Parathyroid adenoma (tissue), 2 donors: ENCODE measurements at regions not wholly inside any gene's neighbourhood (a gene's known extent, or its start where the extent isn't known, plus 50 kb on each side); places are given as distances from the start of the nearest gene placed in this dataset.
"Not testable (repeated sequence)": the region's sequence is repeated elsewhere in the genome, so short reads cannot be mapped to it uniquely, and the experiment has no call there.

Source experiments
- H2AFZ ChIP-seq: fragments of 300-600 bp; sonication (generic); one replicate; pipeline ENCODE4 v1.7.0; 2017; ENCODE audit warnings: antibody characterized with exemption, mild to moderate bottlenecking
- H3K27ac ChIP-seq: fragments of 300-600 bp; sonication (generic); one replicate; pipeline ENCODE4 v1.7.0; 2017
- H3K27me3 ChIP-seq: fragments of 300-600 bp; sonication (generic); one replicate; pipeline ENCODE4 v1.7.0; 2017; ENCODE audit warnings: low read length; ENCODE audit not compliant: control insufficient read depth, insufficient read depth
- H3K36me3 ChIP-seq: fragments of 300-600 bp; sonication (generic); one replicate; pipeline ENCODE4 v1.7.0; 2017; ENCODE audit warnings: low read length; ENCODE audit not compliant: control insufficient read depth, insufficient read depth
- H3K4me1 ChIP-seq: fragments of 300-600 bp; sonication (generic); one replicate; pipeline ENCODE4 v1.7.0; 2017; ENCODE audit warnings: control low read depth
- H3K4me2 ChIP-seq: fragments of 300-600 bp; sonication (generic); one replicate; pipeline ENCODE4 v1.7.0; 2017; ENCODE audit warnings: low read length
- H3K4me3 ChIP-seq: fragments of 300-600 bp; sonication (generic); one replicate; pipeline ENCODE4 v1.7.0; 2017; ENCODE audit warnings: low read depth, low read length
- H3K79me2 ChIP-seq: fragments of 300-600 bp; sonication (generic); one replicate; pipeline ENCODE4 v1.7.0; 2017; ENCODE audit warnings: control low read depth
- H3K9ac ChIP-seq: fragments of 300-600 bp; sonication (generic); one replicate; pipeline ENCODE4 v1.7.0; 2017; ENCODE audit warnings: mild to moderate bottlenecking
- H3K9me3 ChIP-seq: fragments of 300-600 bp; sonication (generic); one replicate; pipeline ENCODE4 v1.7.0; 2017; ENCODE audit warnings: low read length; ENCODE audit not compliant: control insufficient read depth
- CTCF ChIP-seq: fragments of 300-600 bp; sonication (generic); IDR thresholded peaks from one replicate; pipeline ENCODE4 v1.7.0; 2017; ENCODE audit warnings: antibody characterized with exemption, mild to moderate bottlenecking
- donor health status: primary hyperparathyroidism.

GRCh38 chr14:105694961-105695360 lies 168.6 kb downstream of the TMEM121 start:
- Histone ChIP-seq H3K79me2 (no peaks in the 10 kb centered on the region), H3K9ac (no peak overlapping the region), H3K36me3 (no peaks in the 10 kb centered on the region), H3K27me3 (no peaks in the 10 kb centered on the region), H3K4me2 (no peak overlapping the region), H3K27ac (no peak overlapping the region), H2AFZ (no peak overlapping the region), H3K9me3 (no peaks in the 10 kb centered on the region), H3K4me3 (no peak overlapping the region), H3K4me1 (no peaks in the 10 kb centered on the region)
- TF ChIP-seq CTCF = no peak

GRCh38 chr14:105696388-105696787 lies 170.0 kb downstream of the TMEM121 start:
- not testable (repeated sequence) for H3K4me3 ChIP-seq, H3K9ac ChIP-seq, H3K4me2 ChIP-seq, H3K9me3 ChIP-seq, H3K27ac ChIP-seq, H3K27me3 ChIP-seq, H3K36me3 ChIP-seq, H3K4me1 ChIP-seq, H3K79me2 ChIP-seq, H2AFZ ChIP-seq

GRCh38 chr14:105697414-105697813 lies 171.0 kb downstream of the TMEM121 start:
- H3K9me3 ChIP-seq, H3K4me3 ChIP-seq, H3K27me3 ChIP-seq, H3K4me2 ChIP-seq, H3K9ac ChIP-seq, H2AFZ ChIP-seq, H3K27ac ChIP-seq, H3K4me1 ChIP-seq, H3K36me3 ChIP-seq, H3K79me2 ChIP-seq: not testable (repeated sequence)

- H3K4me1 ChIP-seq, H3K4me2 ChIP-seq, H2AFZ ChIP-seq, H3K9me3 ChIP-seq, H3K9ac ChIP-seq, H3K27ac ChIP-seq, H3K79me2 ChIP-seq, H3K36me3 ChIP-seq, H3K4me3 ChIP-seq, H3K27me3 ChIP-seq: not testable (repeated sequence)
Measured at GRCh38 chr14:105697955-105698354, 171.6 kb downstream of the TMEM121 start.

- H2AFZ ChIP-seq, H3K27me3 ChIP-seq, H3K27ac ChIP-seq, H3K4me1 ChIP-seq, H3K36me3 ChIP-seq, H3K4me3 ChIP-seq, H3K9me3 ChIP-seq, H3K79me2 ChIP-seq, H3K4me2 ChIP-seq, H3K9ac ChIP-seq: not testable (repeated sequence)
Measured at GRCh38 chr14:105698940-105699556, 172.7 kb downstream of the TMEM121 start.

- H3K79me2 ChIP-seq, H3K4me2 ChIP-seq, H3K9ac ChIP-seq, H3K27ac ChIP-seq, H3K4me3 ChIP-seq, H3K27me3 ChIP-seq, H2AFZ ChIP-seq, H3K9me3 ChIP-seq, H3K36me3 ChIP-seq, H3K4me1 ChIP-seq: not testable (repeated sequence)
Measured at GRCh38 chr14:105699706-105700105, 173.3 kb downstream of the TMEM121 start.

- not testable (repeated sequence) for H3K4me3 ChIP-seq, H3K27ac ChIP-seq, H3K9me3 ChIP-seq
Measured at GRCh38 chr14:105700146-105700545, 173.8 kb downstream of the TMEM121 start.

More at GRCh38 chr14:105700146-105700545, 173.8 kb downstream of the TMEM121 start:
- H3K79me2 ChIP-seq, H3K9ac ChIP-seq, H2AFZ ChIP-seq, H3K27me3 ChIP-seq, H3K36me3 ChIP-seq, H3K4me2 ChIP-seq, H3K4me1 ChIP-seq: not testable (repeated sequence)
